PFSK-1 (cell line): ENCODE measurements at regions not wholly inside any gene's neighbourhood (a gene's known extent, or its start where the extent isn't known, plus 50 kb on each side); places are given as distances from the start of the nearest gene placed in this dataset.

Experiments
- FOXP2 ChIP-seq: optimal IDR thresholded peaks from 2 replicates; pipeline ENCODE3; 2011; ENCODE audit warnings: borderline replicate concordance, control low read depth, inconsistent platforms; ENCODE audit not compliant: insufficient read depth; ENCODE audit errors: extremely low read length, extremely low read depth
- POLR2AphosphoS5 ChIP-seq: IDR thresholded peaks from 2 replicates; pipeline ENCODE4 v1.6.1; 2012; ENCODE audit warnings: low read depth, mild to moderate bottlenecking, control low read depth, low read length, moderate library complexity
- SIN3A ChIP-seq: IDR thresholded peaks from 2 replicates; pipeline ENCODE4 v1.6.1; 2012; ENCODE audit warnings: mild to moderate bottlenecking, low read length, moderate library complexity, borderline replicate concordance; ENCODE audit not compliant: insufficient read depth
- TAF1 ChIP-seq: IDR thresholded peaks from 2 replicates; pipeline ENCODE4 v1.6.1; 2012; ENCODE audit warnings: low read length, control low read depth, borderline replicate concordance; ENCODE audit not compliant: insufficient read depth
- TF ChIP-seq, protein P1 (sequence below), 2 experiments: IDR thresholded peaks; 2 replicates each; pipeline versions ENCODE4 v1.6.1 to v1.8.0; 2011 to 2012; ENCODE audit warnings: low read depth in 2 of 2, low read length in 2 of 2, control low read depth in 1 of 2, inconsistent platforms in 1 of 2, mild to moderate bottlenecking in 1 of 2, moderate library complexity in 1 of 2; ENCODE audit not compliant: insufficient read depth in 1 of 2

DNA sequence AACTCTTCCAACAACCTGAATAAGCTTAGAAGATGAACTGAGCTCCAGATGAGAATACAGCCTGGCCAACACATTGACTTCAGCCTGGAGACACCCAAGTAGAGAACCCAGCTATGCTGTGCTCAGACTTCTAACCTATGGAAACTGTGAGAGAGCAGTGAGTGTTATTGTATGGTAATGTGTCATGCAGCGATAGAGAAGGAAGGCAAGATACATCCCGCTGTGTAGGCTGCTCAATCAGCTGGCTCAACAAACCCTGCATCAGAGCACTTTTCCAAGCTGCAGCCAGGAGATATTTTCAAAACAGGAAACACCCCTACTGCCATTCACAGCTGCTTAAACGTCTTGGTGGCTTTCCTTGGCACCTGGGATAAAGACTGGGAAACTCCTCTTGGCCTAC lies 321.3 kb downstream of the SIPA1L2 start:
- TF ChIP-seq, protein P1, sequence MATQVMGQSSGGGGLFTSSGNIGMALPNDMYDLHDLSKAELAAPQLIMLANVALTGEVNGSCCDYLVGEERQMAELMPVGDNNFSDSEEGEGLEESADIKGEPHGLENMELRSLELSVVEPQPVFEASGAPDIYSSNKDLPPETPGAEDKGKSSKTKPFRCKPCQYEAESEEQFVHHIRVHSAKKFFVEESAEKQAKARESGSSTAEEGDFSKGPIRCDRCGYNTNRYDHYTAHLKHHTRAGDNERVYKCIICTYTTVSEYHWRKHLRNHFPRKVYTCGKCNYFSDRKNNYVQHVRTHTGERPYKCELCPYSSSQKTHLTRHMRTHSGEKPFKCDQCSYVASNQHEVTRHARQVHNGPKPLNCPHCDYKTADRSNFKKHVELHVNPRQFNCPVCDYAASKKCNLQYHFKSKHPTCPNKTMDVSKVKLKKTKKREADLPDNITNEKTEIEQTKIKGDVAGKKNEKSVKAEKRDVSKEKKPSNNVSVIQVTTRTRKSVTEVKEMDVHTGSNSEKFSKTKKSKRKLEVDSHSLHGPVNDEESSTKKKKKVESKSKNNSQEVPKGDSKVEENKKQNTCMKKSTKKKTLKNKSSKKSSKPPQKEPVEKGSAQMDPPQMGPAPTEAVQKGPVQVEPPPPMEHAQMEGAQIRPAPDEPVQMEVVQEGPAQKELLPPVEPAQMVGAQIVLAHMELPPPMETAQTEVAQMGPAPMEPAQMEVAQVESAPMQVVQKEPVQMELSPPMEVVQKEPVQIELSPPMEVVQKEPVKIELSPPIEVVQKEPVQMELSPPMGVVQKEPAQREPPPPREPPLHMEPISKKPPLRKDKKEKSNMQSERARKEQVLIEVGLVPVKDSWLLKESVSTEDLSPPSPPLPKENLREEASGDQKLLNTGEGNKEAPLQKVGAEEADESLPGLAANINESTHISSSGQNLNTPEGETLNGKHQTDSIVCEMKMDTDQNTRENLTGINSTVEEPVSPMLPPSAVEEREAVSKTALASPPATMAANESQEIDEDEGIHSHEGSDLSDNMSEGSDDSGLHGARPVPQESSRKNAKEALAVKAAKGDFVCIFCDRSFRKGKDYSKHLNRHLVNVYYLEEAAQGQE (IDR thresholded peaks at IDR 0.05; ENCODE audit: insufficient read depth in 1 of 2, low read depth in 2 of 2, low read length in 2 of 2) = no peak
- TF ChIP-seq POLR2AphosphoS5 (no peak), SIN3A (no peak), TAF1 (no peak), FOXP2 (no peak)
